ENCODE measurements at regions not wholly inside any gene's neighbourhood (a gene's known extent, or its start where the extent isn't known, plus 50 kb on each side); places are given as distances from the start of the nearest gene placed in this dataset.

GRCh38 chr10:53088961-53089360, 316.4 kb upstream of the MBL2 start:
- Histone ChIP-seq H3K4me1 (no peaks in the 10 kb centered on the region), H3K36me3 (ENCODE audit: control insufficient read depth, insufficient read depth, low read length) (no peaks in the 10 kb centered on the region), H3K27me3 (replicated peaks; ENCODE audit: control insufficient read depth, insufficient read depth, low read length) (no peaks in the 10 kb centered on the region), H3K9me3 (peaks cover 17% of the 10 kb centered on the region; the same call in 1 of the 2 replicates), H3K4me3 (ENCODE audit: low read depth, low read length) (no peak overlapping the region)
- Mint-ChIP-seq H3K9me3 (ENCODE audit: unreplicated experiment) (peaks cover 27% of the 10 kb centered on the region), H3K27me3 (ENCODE audit: insufficient read depth, unreplicated experiment) (no peaks in the 10 kb centered on the region), H3K36me3 (ENCODE audit: insufficient read depth, unreplicated experiment) (no peaks in the 10 kb centered on the region), H3K4me1 (ENCODE audit: low read depth, unreplicated experiment) (peaks cover 9% of the 10 kb centered on the region), H3K27ac (ENCODE audit: unreplicated experiment) (no peak overlapping the region), H3K4me3 (ENCODE audit: unreplicated experiment) (no peak overlapping the region)
- intact Hi-C loops (cut with micrococcal nuclease; ENCODE audit: unreplicated experiment), result loop anchor here (1.0 kb wide), 1 partner anchor 16 kb away; no protein-coding TSS in a partner anchor
- no TSS peak for BruUV-seq (replicated peaks)
- DNase-seq, result no peak
- ChIA-PET POLR2A (no interaction called here), CTCF (no interaction called here)
- no peak for TF ChIP-seq CTCF (IDR thresholded peaks at IDR 0.05; ENCODE audit: insufficient read depth in 1 of 2, low read depth in 1 of 2, low read length in 1 of 2, severe bottlenecking in 1 of 2, unreplicated experiment in 1 of 2)

- POLR2A ChIA-PET, result no interaction called here
- no peak overlapping the region for H3K4me3 Mint-ChIP-seq (ENCODE audit: unreplicated experiment)
- intact Hi-C loops (cut with micrococcal nuclease; ENCODE audit: unreplicated experiment), result no loop called here
Measured at GRCh38 chr10:53079283-53079682, 306.7 kb upstream of the MBL2 start.

GRCh38 chr10:53076948-53077347, 304.4 kb upstream of the MBL2 start:
- no peaks in the 10 kb centered on the region for H3K36me3 Mint-ChIP-seq (ENCODE audit: insufficient read depth, unreplicated experiment)
- peaks cover 17% of the 10 kb centered on the region for H3K9me3 Mint-ChIP-seq (ENCODE audit: unreplicated experiment)
- no TSS peak for BruUV-seq (replicated peaks)
- no peak for DNase-seq
- H3K4me1 Mint-ChIP-seq (ENCODE audit: low read depth, unreplicated experiment), result no peaks in the 10 kb centered on the region
- CTCF ChIA-PET, result no interaction called here
- no peak overlapping the region for H3K4me3 Mint-ChIP-seq (ENCODE audit: unreplicated experiment)
- no peak overlapping the region for H3K27ac Mint-ChIP-seq (ENCODE audit: unreplicated experiment)
- H3K27me3 Mint-ChIP-seq (ENCODE audit: insufficient read depth, unreplicated experiment), result no peaks in the 10 kb centered on the region
- TF ChIP-seq CTCF (IDR thresholded peaks at IDR 0.05; ENCODE audit: insufficient read depth in 1 of 2, low read depth in 1 of 2, low read length in 1 of 2, severe bottlenecking in 1 of 2, unreplicated experiment in 1 of 2), result no peak
- POLR2A ChIA-PET, result no interaction called here
- no peak overlapping the region for H3K4me3 ChIP-seq (ENCODE audit: low read depth, low read length)
- intact Hi-C loops (cut with micrococcal nuclease; ENCODE audit: unreplicated experiment), result no loop called here
- peaks cover 15% of the 10 kb centered on the region for H3K9me3 ChIP-seq
- H3K36me3 ChIP-seq (ENCODE audit: control insufficient read depth, insufficient read depth, low read length), result no peaks in the 10 kb centered on the region
- H3K27me3 ChIP-seq (replicated peaks; ENCODE audit: control insufficient read depth, insufficient read depth, low read length), result no peaks in the 10 kb centered on the region
- H3K4me1 ChIP-seq, result no peaks in the 10 kb centered on the region

More at GRCh38 chr10:53079283-53079682, 306.7 kb upstream of the MBL2 start:
- CTCF ChIA-PET, result no interaction called here
- Mint-ChIP-seq H3K27ac (ENCODE audit: unreplicated experiment) (no peak overlapping the region), H3K9me3 (ENCODE audit: unreplicated experiment) (peaks cover 17% of the 10 kb centered on the region), H3K4me1 (ENCODE audit: low read depth, unreplicated experiment) (no peaks in the 10 kb centered on the region), H3K27me3 (ENCODE audit: insufficient read depth, unreplicated experiment) (no peaks in the 10 kb centered on the region), H3K36me3 (ENCODE audit: insufficient read depth, unreplicated experiment) (no peaks in the 10 kb centered on the region)
- TF ChIP-seq CTCF (IDR thresholded peaks at IDR 0.05; ENCODE audit: insufficient read depth in 1 of 2, low read depth in 1 of 2, low read length in 1 of 2, severe bottlenecking in 1 of 2, unreplicated experiment in 1 of 2), result no peak
- H3K4me1 ChIP-seq, result no peaks in the 10 kb centered on the region
- H3K4me3 ChIP-seq (ENCODE audit: low read depth, low read length), result no peak overlapping the region
- peaks cover 15% of the 10 kb centered on the region for H3K9me3 ChIP-seq
- no TSS peak for BruUV-seq (replicated peaks)
- DNase-seq, result no peak
- no peaks in the 10 kb centered on the region for H3K27me3 ChIP-seq (replicated peaks; ENCODE audit: control insufficient read depth, insufficient read depth, low read length)
- H3K36me3 ChIP-seq (ENCODE audit: control insufficient read depth, insufficient read depth, low read length), result no peaks in the 10 kb centered on the region
